HG03432 (cell line): ENCODE measurements at regions not wholly inside any gene's neighbourhood (a gene's known extent, or its start where the extent isn't known, plus 50 kb on each side); places are given as distances from the start of the nearest gene placed in this dataset.
"Not testable (repeated sequence)": the region's sequence is repeated elsewhere in the genome, so short reads cannot be mapped to it uniquely, and the experiment has no call there.

Experiments
- ATAC-seq: cut with Tn5 transposase; IDR thresholded peaks from one replicate; pipeline ENCODE4 v1.9.1; 2021; ENCODE audit warnings: mild to moderate bottlenecking, moderate library complexity; ENCODE audit not compliant: unreplicated experiment

- no peak for ATAC-seq
These were observed 465.5 kb upstream of the CTSO start for GRCh38 chr4:156419080-156419685.

GRCh38 chr4:156414406-156414805, 460.7 kb upstream of the CTSO start:
- no peak for ATAC-seq

GRCh38 chr4:156413239-156414135, 459.8 kb upstream of the CTSO start:
- ATAC-seq = no peak

- ATAC-seq = no peak
These were observed 457.9 kb upstream of the CTSO start for GRCh38 chr4:156411531-156411930.

GRCh38 chr4:156408749-156409148, 455.1 kb upstream of the CTSO start:
- ATAC-seq = no peak

GRCh38 chr4:156401371-156401770, 447.7 kb upstream of the CTSO start:
- ATAC-seq = no peak

- ATAC-seq = no peak
These were observed 442.9 kb upstream of the CTSO start for GRCh38 chr4:156396534-156396933.

GRCh38 chr4:156391325-156391653, 437.6 kb upstream of the CTSO start:
- ATAC-seq = no peak

GRCh38 chr4:156390599-156391324, 437.1 kb upstream of the CTSO start:
- no peak for ATAC-seq

GRCh38 chr4:156388826-156389225, 435.2 kb upstream of the CTSO start:
- no peak for ATAC-seq

GRCh38 chr4:156378033-156378665, 424.5 kb upstream of the CTSO start:
- peak; percentile 93 for ATAC-seq

- no peak for ATAC-seq
These were observed 423.5 kb upstream of the CTSO start for GRCh38 chr4:156377036-156377710.

GRCh38 chr4:156374894-156375293, 421.2 kb upstream of the CTSO start:
- ATAC-seq = no peak

- no peak for ATAC-seq
These were observed 420.4 kb upstream of the CTSO start for GRCh38 chr4:156374069-156374468.

- ATAC-seq = not testable (repeated sequence)
These were observed 413.8 kb upstream of the CTSO start for GRCh38 chr4:156367502-156367901.

- no peak for ATAC-seq
These were observed 408.9 kb upstream of the CTSO start for GRCh38 chr4:156362581-156362980.

- no peak for ATAC-seq
These were observed 393.9 kb upstream of the CTSO start for GRCh38 chr4:156347412-156348075.

GRCh38 chr4:156346959-156347385, 393.3 kb upstream of the CTSO start:
- no peak for ATAC-seq

- no peak for ATAC-seq
These were observed 390.7 kb upstream of the CTSO start for GRCh38 chr4:156344397-156344796.

GRCh38 chr4:156336511-156336910, 382.8 kb upstream of the CTSO start:
- no peak for ATAC-seq
